Upper lobe of right lung (tissue), 1 donor: ENCODE measurements at regions not wholly inside any gene's neighbourhood (a gene's known extent, or its start where the extent isn't known, plus 50 kb on each side); places are given as distances from the start of the nearest gene placed in this dataset.

ENCODE experiments used
- ATAC-seq: fragments of 200-7000 bp; cut with Tn5 transposase; one replicate; pipeline ENCODE4 v1.9.1; 2020; ENCODE audit warnings: mild to moderate bottlenecking, moderate library complexity
- DNase-seq: peaks from one replicate; pipeline ENCODE4 v3.0.0-alpha.2; 2020
- H3K27ac ChIP-seq: fragments of 200-600 bp; one replicate; pipeline ENCODE4 v1.8.0; 2022
- H3K27me3 ChIP-seq: fragments of 200-600 bp; one replicate; pipeline ENCODE4 v1.8.0; 2022; ENCODE audit warnings: mild to moderate bottlenecking
- H3K36me3 ChIP-seq: fragments of 200-600 bp; one replicate; pipeline ENCODE4 v1.8.0; 2022
- H3K4me1 ChIP-seq: fragments of 200-600 bp; one replicate; pipeline ENCODE4 v1.8.0; 2022
- H3K4me3 ChIP-seq: fragments of 200-600 bp; one replicate; pipeline ENCODE4 v1.8.0; 2022; ENCODE audit warnings: mild to moderate bottlenecking
- H3K9me3 ChIP-seq: fragments of 200-600 bp; one replicate; pipeline ENCODE4 v1.8.0; 2022
- CTCF ChIP-seq: fragments of 200-600 bp; IDR thresholded peaks from one replicate; pipeline ENCODE4 v1.8.0; 2022; ENCODE audit warnings: antibody characterized with exemption
- intact Hi-C: fragments of 100-400 bp; cut with DNase I; formaldehyde crosslinking; loops from one replicate; pipeline ENCODE4 v1.11.0; 2022
- donor health status: DM: no; HTN: yes; CAD: no; lungs with severe emphysema.

GRCh38 chr17:31695456-31696090 is 163.5 kb downstream of the COPRS start:
- Histone ChIP-seq H3K27me3 (no peaks in the 10 kb centered on the region), H3K4me3 (no peak overlapping the region), H3K36me3 (no peaks in the 10 kb centered on the region), H3K4me1 (peaks cover 9% of the 10 kb centered on the region), H3K9me3 (no peaks in the 10 kb centered on the region), H3K27ac (no peak overlapping the region)
- ATAC-seq (no peak), DNase-seq (no peak)
- TF ChIP-seq CTCF, result no peak
- intact Hi-C loops, result no loop called here

GRCh38 chr17:31693433-31694220 is 165.4 kb downstream of the COPRS start:
- Histone ChIP-seq H3K4me3 (no peak overlapping the region), H3K9me3 (no peaks in the 10 kb centered on the region), H3K27me3 (no peaks in the 10 kb centered on the region), H3K4me1 (peaks cover 9% of the 10 kb centered on the region), H3K27ac (no peak overlapping the region), H3K36me3 (no peaks in the 10 kb centered on the region)
- ATAC-seq (no peak), DNase-seq (no peak)
- no peak for TF ChIP-seq CTCF
- intact Hi-C loops, result no loop called here

GRCh38 chr17:31692632-31693031 is 166.4 kb downstream of the COPRS start:
- DNase-seq (no peak), ATAC-seq (no peak)
- no peaks in the 10 kb centered on the region for H3K9me3 ChIP-seq
- no peaks in the 10 kb centered on the region for H3K27me3 ChIP-seq
- H3K4me3 ChIP-seq, result no peak overlapping the region
- no peak for TF ChIP-seq CTCF
- no peaks in the 10 kb centered on the region for H3K36me3 ChIP-seq
- H3K27ac ChIP-seq, result no peak overlapping the region
- H3K4me1 ChIP-seq, result peaks cover 9% of the 10 kb centered on the region
- intact Hi-C loops, result no loop called here

GRCh38 chr17:31692027-31692426 is 167.0 kb downstream of the COPRS start:
- ATAC-seq (no peak), DNase-seq (no peak)
- intact Hi-C loops, result no loop called here
- no peak for TF ChIP-seq CTCF
- Histone ChIP-seq H3K27me3 (no peaks in the 10 kb centered on the region), H3K36me3 (no peaks in the 10 kb centered on the region), H3K4me3 (no peak overlapping the region), H3K9me3 (no peaks in the 10 kb centered on the region), H3K4me1 (peaks cover 9% of the 10 kb centered on the region), H3K27ac (no peak overlapping the region)

- no peak for TF ChIP-seq CTCF
- Histone ChIP-seq H3K36me3 (no peaks in the 10 kb centered on the region), H3K27me3 (no peaks in the 10 kb centered on the region), H3K27ac (no peak overlapping the region), H3K4me3 (no peak overlapping the region), H3K9me3 (no peaks in the 10 kb centered on the region), H3K4me1 (peaks cover 9% of the 10 kb centered on the region)
- no peak for DNase-seq
- intact Hi-C loops, result no loop called here
- ATAC-seq, result no peak
These were observed 167.7 kb downstream of the COPRS start for GRCh38 chr17:31691251-31691905.
